Hepatic stellate cell (primary cell): ENCODE measurements at regions not wholly inside any gene's neighbourhood (a gene's known extent, or its start where the extent isn't known, plus 50 kb on each side); places are given as distances from the start of the nearest gene placed in this dataset.

ENCODE experiments used
- DNase-seq: peaks from one replicate; pipeline ENCODE4 v3.0.0; 2011; ENCODE audit warnings: low spot score

DNA sequence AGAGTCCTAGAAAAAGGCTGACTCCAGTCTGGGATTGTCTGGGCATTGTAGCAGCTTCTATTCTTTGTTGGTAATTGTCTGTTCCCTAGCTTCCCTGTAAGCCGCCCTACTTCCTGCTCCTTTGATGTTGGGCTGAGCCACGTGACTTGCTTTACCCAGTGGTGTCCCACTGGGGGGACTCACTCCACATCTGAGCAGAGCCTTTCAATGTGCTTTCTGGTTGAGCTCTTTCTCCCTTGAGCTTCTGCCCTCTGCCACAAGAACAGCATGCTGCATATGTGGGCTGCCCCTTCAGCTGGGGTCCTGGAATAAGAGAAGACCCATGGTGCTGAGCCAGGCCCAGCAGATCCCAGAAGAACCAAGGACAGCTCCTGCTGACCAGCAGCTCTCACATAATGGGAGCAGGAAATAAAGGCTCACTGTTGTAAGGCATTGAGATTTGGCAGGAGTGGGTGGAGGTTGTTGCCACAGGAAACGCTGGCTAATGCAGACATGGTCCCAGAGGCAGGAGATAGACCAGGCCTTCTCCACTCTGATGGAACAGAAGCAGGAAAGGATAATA lies 276.3 kb upstream of the GJB5 start:
- no peak for DNase-seq

DNA sequence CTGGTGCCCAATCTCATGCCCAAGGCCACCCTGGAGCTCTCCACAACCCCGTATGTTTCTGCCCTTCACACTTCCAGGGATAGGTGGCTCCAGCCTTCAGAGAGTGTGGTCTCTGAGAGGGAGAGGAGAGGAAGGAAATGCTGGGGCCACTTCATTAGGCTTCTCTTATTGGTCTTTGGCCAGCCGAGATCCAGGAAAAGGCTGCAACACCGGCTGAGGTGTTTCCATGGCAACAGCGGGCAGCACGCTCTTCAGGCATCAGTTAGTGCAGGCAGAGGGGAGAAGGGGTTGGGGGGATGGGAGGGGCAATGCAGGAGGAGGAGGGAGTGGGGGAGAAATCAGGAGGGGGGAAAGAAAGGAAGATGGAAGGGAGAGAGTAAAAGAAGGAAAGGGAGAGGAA lies 275.1 kb upstream of the GJB5 start:
- no peak for DNase-seq

DNA sequence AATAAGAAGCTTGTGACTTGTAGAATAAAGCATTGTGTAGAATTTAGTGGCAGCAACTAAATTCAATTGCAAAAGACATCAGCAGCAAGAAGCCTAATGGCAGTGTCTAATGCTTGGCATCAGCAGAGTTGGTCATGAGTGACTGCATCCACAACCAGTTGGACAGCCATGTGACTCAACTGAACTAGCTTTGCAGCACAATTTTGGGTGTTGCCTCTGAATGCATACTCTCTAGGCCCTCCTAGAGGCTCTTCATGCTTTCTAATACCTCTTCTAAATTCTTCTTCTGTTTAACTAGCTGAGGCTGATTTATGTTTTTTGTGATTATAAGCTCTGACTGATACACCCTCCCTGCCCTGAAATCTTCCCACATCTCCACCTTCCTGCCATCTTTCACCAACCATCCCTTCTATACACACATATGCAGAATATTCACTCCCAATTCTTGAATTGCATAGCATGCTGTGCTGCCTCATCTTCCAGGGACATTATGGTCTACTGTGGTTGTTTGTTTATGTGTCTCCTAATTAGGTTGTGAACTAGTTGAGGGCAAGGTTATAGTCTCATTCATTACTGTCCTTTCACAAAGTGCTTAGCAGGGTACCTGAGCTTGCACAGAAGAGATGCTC lies 266.7 kb upstream of the GJB5 start:
- no peak for DNase-seq

DNA sequence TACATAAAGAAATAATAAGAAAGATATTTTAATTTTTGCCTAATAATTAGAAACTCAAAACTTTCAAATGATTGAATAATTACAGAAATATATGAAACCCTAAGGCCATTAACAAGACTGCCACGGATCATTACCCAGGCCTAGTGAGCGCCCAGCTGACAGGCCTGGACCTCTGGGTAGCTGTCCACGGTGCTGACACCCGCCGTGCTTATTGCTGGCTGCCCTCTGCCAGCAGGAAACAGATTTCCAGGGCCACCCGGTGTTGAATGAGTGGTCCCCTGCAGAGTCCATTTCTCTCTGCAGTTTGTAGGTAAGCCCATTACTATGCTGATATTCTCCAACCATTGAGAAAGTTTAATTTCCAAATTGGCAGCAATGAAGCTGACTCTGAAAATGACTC lies 254.4 kb upstream of the GJB5 start:
- no peak for DNase-seq

DNA sequence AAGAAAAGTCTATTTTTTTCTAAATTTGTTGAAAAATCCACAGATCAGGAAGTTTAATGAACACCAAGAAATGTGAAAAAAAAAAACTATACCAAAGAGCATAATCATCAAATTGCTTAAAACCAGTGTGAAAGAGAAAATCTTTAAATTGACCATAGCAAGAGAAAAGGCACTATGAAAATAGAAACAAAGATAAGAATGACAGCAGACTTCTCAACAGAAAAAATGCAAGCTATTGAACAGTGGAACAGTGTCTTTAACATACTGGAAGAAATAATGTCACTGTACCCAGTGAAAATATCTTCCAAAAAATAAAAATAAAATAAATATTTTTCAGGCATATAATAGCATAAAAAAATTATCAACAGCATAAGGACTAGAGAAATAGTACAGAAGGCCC lies 243.0 kb upstream of the GJB5 start:
- DNase-seq = no peak

DNA sequence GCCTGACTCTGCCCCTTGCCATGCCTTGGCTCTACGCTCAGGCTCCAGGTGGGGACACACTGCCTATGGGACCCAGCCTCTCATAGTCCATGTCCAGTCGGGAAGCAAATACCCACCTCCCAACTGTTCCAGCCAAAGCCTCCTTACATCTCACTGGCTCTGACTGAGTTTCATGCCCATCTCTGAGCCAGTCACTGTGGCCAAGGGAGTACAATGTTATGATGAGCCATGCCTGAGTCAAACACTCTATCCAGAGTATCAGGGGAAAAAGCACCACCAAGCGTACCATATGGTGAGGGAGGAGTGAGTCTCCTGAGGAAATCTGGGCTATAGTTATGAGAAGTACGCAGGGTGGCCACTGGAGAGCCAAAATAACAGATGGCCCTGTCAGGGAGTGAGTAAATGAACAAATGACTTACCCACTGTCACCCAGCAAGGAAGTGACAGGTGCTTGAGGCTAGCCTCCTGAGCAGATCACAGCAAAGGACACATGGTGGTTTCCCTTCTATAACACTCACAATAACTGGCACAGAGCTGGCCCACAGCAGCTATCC lies 236.6 kb upstream of the GJB5 start:
- DNase-seq = no peak

- DNase-seq = no peak
Measured at GRCh38 chr1:34520111-34520510, 234.7 kb upstream of the GJB5 start.

DNA sequence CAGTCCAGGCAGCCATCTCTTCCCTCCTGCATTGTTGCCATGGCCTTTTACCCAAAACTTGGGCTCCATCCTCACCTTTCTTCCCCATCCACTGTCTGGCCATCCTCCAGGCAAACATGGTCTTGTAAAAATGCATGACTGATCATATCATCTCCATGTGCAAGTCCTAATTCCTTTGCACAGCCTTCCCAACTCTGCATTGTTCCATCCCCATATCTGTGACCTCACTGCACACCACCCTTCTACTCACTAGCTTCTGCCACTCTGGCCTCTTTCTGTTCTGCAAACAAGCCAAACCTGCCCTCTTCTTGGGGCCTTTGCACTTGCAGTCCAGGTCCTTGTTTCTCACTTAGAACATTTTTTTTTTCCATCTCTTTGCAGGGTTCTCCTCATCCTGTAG lies 230.1 kb upstream of the GJB5 start:
- no peak for DNase-seq

DNA sequence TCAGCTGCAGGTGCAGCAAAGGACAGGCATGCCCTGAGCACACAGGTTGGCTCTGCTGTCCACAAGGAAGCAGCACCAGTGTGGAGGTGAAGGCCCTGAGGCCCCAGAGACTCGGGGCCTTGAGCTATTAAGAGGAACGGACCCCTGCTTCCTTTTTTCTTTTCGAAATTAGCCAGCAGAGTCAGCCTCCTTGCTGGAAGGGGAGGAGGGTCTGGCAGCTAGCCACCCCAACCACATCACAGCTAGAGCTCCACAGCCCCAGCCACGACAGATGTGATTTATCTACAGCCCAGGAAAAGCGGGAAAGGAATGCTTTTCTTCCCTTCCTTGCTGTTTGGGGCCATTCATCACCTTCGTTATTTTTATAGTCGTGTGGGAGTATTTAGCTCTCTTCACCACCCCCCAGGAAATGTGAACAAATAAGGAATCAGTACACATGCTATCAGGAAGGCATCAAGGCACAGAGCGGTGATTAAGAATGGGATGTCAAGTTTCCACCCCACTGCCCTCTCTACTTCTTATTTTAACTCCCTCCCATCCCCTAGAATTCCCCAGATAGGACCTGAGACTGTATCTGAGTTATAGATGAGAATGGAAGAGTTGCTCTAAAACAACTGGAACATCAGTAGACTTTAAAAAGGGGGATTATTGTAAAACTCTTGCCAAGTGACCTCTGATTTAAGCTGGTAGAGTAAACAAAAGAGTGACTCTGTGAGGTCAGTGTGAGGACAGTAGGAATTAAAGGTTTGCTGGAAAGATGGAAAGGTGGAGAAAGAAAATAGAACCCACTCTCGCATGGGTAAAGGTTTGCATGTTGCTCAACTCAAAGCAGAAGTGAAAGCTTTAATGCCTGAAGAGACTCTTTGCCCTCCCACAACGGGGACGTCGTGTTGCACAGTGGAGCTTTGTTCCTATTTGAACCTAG lies 224.7 kb upstream of the GJB5 start:
- DNase-seq = no peak

GRCh38 chr1:34532113-34532512 lies 222.7 kb upstream of the GJB5 start:
- DNase-seq = no peak

DNA sequence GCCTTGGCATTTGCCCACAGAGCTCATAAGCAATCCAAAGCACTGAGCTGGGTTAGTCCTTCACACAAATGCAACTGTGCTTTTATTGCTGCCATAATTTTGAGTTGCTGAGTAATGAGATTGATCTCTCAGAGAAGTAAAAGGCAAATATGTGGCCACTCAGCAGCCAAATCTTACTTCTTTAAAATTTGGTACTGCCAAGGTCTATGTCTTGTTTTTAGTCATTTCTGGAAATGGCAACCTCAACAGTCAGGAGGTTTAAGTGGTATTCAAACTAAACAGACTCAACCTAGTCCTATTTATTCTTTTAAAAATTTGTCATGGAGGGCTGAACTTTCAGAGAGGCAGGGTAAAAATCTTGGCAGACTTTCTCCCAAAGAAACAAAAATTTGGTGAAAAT lies 216.4 kb upstream of the GJB5 start:
- DNase-seq = no peak

DNA sequence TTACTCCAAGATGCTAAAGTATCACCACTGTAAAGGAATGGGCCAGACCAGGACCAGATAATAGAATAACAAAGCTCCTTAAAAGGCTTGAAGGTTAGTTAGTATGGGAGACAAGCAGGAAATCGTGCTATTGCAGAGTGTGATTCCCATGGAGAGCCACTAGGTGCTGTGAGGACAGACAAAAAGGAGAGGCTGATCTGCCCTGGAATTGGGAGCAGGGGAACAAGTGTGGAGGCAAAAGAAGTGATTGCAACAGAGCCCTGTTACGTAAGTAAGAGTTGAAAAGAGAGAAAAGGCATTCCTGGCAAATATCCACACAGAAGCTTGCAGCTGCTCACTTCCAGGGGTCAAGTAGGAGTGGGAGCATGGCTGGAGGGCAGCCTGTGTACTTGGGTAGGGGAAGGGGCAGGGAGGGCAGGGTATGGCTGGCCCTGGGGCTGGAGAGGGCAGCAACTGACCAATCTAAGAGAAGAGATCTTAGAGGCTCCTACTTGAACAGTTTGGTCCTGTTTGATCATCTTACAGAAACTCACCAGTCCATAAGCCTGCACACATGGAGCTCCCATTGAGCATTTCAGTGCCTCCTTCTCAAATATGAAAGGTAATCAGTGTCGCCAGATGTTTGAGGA lies 207.7 kb upstream of the GJB5 start:
- no peak for DNase-seq

DNA sequence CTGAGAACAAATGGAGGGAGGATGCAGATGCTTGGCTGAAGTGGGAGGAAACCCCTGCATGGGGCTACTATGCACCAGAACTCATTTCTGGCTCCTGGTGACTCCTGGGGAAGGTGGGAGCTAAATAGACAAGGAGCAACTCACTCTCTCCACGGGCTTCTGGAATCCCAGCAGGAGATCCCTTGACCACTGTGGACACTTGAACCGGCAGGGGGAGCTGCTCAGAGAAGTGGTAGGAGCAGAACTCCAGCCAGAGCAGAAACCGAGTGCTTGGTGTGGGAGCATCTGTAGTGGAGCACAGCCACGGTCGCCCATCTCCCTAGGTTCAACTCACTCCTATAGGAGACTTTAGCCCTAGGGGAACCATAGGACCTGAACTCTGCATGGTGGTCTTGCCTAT lies 205.6 kb upstream of the GJB5 start:
- no peak for DNase-seq

DNA sequence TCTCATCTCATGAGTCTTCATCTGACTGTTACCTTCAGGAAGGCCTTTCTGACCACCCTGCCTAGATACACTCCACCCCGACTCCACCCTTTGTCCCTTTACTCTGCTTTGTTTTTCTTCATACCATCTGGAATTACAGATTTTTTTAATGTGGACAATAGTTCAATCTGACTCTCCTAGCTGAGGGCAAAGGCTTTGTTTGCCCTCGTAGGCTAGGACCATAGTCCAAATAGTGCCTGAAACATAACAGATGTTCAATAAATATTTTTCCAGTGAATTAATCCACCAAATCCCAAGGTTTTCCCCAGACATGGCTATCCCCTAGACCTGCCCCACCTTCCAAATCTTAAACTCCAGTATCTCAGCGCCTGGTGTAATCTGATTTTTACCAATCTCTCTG lies 176.5 kb upstream of the GJB5 start:
- DNase-seq = no peak

DNA sequence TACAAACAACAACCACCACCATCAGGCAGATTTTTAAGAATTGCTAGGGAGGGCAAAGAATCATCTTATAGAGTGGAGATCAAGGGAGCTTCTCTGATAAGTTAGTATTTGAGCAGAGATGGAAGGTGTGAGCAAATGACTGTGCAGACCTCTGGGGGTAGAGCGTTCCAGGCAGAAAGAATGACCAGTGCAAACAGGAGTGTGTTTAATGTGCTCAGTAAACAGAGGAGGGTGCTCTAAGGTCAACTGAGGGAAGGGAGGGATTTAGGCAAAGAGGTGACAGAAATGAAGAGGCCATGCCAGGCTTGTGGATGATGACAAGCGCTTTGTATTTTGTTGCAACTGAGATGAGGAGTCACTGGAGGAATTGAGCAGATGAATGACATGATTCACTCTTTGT lies 172.5 kb upstream of the GJB5 start:
- no peak for DNase-seq

- no peak for DNase-seq
Measured at GRCh38 chr1:34587761-34588160, 167.1 kb upstream of the GJB5 start.

GRCh38 chr1:34590211-34590623 lies 164.6 kb upstream of the GJB5 start:
- DNase-seq = no peak

DNA sequence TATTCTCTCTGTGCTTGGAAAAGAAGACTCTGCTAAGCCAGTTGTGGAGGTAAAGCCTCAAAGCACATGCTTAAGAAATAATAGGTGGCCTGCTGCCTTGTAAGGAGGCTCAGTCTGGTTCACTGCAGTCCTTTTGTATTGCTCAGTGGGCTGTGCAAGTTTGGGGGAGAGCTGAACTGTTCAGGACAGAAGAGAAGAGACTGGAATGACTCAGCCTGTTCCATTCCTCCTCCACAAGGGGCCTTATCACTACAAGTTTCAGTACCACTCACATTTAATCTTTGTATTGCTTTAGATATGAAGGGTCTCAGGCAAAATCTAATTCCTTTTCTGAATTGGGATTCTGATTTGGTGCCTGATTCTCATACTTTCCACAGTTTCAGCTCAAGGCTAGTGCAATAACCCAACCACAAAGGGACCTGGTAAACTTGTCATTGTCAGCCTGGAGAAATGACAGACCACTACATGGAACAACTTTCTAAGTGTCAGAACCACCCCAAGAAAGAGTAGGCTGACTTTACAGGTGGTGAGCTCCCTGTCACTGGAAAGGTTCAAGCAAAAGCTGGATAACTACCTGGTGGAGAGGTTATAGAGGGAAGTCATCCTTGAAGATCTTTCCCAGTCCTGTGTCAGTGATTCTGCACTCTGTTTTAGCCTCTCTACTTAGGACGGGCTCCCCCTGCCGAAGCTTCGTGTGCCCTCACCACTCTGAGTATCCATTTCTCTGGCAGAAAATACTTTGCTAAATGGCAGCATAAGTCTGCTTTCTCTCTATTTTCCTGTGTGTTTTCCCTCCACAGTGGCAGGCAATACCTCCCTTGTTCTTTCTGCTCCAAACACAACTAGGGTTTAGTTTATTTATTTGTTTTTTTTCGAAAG lies 162.9 kb upstream of the GJB5 start:
- no peak for DNase-seq

DNA sequence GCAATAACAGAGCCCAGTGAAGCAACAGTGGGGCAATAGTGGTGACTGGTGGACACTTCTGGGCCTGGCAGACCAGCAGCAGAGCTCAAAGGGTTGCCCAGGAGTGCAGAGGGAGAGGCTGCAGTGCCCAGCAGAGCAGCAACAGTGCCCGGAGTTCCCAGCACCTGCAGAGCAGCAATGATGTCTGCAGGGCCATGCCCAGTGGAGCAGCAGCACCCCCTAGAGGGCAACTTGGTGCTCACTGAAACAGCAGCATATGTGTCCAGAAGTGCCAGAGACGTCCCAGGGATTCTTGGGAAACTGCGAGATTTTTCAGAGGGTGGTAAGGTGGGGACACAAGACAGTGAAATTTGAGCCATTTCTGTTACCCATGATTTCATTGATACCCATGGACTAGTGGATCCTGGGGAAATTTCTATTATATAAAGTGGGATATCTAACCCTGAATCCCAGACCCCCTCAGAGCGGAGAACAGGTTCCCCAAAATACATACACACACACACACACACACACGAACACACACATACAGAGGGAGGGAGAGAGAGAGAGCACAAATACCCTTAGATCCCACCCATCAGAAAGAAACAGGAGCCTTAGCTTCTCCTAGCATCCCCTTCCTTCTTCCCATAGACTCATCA lies 156.9 kb upstream of the GJB5 start:
- DNase-seq = peak; percentile 21

DNA sequence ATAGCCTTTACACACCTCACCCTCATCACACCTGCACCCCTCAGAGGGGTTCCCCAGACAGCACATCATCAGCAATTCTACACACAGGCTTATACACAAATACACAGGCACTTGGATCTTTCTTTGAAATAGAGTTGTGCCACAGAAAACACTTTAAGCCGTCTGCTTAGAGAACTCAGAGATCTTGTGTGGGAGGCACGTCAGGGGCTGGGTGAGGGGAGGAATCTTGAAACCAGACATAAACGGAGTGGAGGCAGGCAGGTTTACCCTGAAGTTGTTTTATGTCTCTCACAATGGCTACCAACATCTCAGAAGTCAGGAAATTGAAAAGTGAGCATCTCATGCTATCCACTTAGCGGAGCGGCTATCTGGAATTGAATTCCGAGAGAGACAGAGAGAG lies 151.9 kb upstream of the GJB5 start:
- no peak for DNase-seq

DNA sequence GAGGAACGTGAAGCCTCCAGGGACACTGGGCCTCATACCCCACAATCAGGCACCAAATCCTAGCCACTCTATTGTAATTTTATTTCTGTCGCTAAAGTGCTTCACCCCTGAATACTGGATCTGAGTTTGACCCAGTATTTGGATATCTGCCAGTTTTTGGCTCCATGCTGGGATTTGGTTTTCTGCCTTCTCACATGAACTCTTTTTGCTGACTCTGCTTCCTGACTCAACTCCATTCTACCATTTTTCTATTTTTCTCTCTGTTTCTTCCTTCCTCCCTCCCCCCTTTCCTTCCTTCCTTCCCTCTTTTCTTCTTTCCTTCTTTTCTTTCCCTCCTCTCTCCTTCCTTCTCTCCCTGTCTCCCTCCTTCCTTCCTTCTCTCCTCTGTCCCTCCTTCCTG lies 151.3 kb upstream of the GJB5 start:
- DNase-seq = no peak
